MM.1S (cell line): ENCODE measurements at regions not wholly inside any gene's neighbourhood (a gene's known extent, or its start where the extent isn't known, plus 50 kb on each side); places are given as distances from the start of the nearest gene placed in this dataset.
"Not testable (repeated sequence)": the region's sequence is repeated elsewhere in the genome, so short reads cannot be mapped to it uniquely, and the experiment has no call there.

ENCODE experiments used
- CTCF ChIP-seq: fragments of 300-600 bp; sonication (generic); IDR thresholded peaks from 2 replicates; pipeline ENCODE4 v1.5.1; 2016; ENCODE audit warnings: antibody characterized with exemption, low read length, mixed read lengths
- EZH2 ChIP-seq: fragments of 300-600 bp; sonication (generic); optimal IDR thresholded peaks from 2 replicates; pipeline ENCODE3; 2017; ENCODE audit warnings: low read depth, mild to moderate bottlenecking, antibody characterized with exemption, low read length, mixed read lengths
- EZH2phosphoT487 ChIP-seq: fragments of 300-600 bp; sonication (generic); IDR thresholded peaks from 2 replicates; pipeline ENCODE4 v1.6.1; 2018; ENCODE audit warnings: antibody characterized with exemption, low read length

- not testable (repeated sequence) for TF ChIP-seq CTCF, EZH2phosphoT487, EZH2
Measured at GRCh38 chr9:97232060-97233008, 75.1 kb upstream of the CCDC180 start.
